Eye (tissue), 1 donor: ENCODE measurements at regions not wholly inside any gene's neighbourhood (a gene's known extent, or its start where the extent isn't known, plus 50 kb on each side); places are given as distances from the start of the nearest gene placed in this dataset.
"Not testable (repeated sequence)": the region's sequence is repeated elsewhere in the genome, so short reads cannot be mapped to it uniquely, and the experiment has no call there.

Experiments
- DNase-seq: peaks from one replicate; pipeline ENCODE4 v3.0.0-alpha.2; 2015

DNA sequence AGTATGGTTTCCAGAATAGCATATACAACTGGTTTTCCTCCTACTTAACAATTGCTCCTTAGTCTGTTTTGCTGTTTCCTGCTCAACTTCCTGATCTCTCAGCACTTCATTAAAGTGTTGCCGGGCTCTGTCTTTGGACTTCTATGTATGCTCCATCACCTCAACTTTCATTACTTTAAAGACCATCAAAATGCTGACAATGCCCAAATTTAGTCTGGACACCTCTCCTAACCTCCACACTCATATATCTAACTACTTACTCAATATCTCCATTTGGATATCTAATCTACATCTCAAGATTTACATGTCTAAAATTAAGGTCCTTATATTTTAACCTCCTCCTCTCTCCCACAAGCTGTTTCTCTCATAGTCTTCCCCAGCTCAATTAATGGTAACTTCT, 54.4 kb upstream of the LGR5 start:
- DNase-seq: no peak

DNA sequence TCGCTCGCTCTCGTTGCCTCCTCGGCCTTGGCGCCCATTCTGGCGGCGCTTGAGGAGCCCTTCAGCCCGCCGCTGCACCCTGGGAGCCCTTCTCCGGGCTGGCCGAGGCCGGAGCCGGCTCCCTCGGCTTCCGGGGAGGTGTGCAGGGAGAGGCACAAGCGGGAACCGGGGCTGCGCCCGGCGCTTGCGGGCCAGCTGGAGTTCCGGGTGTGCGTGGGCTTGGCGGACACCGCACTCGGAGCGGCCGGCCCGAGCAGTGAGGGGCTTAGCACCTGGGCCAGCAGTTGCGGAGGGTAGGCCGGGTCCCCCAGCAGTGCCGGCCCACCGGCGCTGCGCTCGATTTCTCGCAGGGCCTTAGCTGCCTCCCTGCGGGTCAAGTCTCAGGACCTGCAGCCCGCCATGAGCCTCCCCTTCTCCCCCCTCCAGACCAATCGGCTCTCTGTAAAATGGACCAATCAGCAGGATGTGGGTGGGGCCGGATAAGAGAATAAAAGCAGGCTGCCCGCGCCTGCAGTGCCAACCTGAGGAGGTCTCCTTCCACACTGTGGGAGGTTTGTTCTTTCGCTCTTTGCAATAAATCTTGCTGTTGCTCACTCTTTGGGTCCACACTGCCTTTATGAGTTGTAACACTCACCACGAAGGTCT, 62.8 kb upstream of the LGR5 start:
- not testable (repeated sequence) for DNase-seq

DNA sequence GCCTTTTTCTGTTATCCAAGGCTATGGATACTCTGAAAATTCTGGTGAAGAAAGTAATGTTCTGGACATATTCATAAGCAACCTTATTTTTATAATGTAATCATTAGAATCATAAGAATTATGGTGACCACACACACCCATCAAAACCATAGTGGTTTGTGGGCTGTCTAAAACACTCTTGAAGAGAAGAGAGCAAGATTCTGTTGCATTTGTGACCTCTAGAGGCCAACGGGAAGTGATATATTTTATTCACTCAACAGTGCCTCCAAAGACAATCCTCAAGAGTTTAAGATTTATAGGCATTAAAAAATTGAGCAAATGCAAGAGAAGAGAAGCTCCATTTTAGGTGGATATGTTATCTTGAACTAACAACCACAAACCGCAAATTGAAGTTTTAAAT, 68.5 kb upstream of the LGR5 start:
- no peak for DNase-seq

DNA sequence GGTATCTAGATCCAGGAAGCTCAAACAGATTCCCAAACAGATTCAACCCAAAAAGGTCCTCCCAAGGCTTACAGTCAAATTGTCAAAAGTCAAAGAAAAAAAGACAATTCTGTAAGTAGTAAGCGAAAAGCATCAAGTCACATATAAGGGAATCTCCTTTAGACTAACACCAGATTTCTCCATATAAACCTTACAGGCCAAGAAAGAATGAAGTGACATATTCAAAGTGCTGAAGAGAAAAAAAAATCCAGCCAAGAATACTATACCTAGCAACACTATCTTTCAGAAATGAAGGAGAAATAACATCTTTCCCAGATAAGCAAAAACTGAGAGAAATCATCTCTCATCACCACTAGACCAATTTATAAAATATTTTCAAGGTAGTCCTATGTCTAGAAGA, 79.6 kb upstream of the LGR5 start:
- DNase-seq: no peak

DNA sequence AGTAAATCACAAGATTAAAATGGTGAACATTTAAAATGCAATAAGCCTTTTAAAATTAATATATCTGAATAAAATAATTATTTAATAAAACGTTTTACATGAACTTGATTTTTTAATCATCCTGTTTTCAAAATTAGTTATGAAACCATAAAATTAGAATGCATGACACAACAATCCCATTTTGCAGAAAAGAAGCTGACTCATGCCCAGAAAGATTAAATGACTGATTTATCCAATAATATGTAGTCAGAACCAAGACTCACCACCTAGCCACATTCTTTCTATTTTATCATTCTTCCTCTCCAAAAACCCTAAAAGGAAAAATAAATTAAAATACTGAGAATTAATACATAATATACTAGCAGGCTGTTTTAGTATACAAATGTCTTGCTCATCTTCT, 83.0 kb upstream of the LGR5 start:
- no peak for DNase-seq

DNA sequence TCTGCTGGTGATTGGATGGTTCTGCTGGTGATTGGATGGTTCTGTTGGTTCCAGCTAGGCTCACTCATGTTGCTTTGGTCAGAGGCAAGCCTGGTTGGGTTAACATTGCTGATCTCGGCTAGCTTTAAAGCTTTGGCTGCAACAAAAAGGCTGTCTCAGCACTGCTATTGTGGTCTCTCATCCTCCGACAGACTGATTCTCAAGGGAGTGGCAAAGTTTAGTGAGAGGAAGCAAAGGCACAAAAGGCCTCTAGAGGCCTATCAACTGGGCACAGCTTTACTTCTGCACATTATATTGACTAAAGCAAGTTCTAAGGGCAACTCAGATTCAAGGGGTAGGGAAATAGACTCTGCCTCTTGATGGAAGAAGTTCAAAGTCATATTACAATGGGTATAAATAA, 84.7 kb upstream of the LGR5 start:
- DNase-seq: no peak

DNA sequence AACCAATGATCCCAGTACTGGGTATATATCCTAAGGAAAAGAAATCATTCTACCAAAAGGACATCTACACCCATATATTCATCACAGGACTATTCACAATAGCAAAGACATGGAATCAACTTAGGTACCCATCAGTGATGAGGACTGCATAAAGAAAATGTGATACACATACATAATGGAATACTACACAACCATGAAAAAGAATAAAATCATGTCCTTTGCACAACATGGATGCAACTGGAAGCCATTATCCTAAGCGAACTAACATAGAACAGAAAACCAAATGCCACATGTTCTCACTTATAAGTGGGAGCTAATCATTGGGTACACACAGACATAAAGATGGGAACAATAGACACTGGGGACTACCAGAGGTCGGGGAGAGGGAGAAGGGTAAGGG, 86.0 kb upstream of the LGR5 start:
- DNase-seq: no peak

DNA sequence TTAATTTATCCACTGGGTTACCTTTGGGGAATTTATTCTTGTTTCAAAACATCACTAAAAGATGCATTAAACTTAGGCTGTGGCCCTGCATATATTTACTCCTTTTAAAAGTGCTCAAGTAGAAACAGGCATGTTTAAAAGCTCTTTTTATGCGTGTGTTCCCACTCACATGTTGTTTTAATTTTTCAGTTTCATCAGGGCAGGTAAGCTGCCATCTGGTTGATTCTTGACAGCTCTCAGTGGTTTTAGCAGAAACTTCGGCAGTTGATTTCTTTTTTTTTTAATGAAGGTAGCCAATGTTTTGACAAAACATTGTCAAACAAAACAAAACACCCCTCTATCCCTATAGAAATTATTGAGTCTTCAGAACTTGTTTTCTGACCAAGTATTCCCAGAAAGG, 89.6 kb upstream of the LGR5 start:
- DNase-seq: no peak

DNA sequence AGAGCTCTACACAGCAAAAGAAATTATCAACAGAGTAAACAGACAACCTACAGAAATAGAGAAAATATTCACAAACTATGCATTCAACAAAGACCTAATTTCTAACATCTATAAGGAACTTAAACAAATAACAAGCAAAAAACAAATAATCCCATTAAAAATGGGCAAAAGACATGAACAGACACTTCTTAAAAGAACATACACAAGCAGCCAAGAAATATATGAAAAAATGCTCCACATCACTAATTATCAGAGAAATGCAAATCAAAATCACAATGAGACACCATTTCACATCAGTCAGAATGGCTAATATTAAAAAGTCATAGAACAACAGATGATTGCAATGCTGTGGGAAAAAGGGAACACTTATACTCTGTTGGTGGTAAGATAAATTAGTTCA, 100.7 kb upstream of the LGR5 start:
- no peak for DNase-seq

DNA sequence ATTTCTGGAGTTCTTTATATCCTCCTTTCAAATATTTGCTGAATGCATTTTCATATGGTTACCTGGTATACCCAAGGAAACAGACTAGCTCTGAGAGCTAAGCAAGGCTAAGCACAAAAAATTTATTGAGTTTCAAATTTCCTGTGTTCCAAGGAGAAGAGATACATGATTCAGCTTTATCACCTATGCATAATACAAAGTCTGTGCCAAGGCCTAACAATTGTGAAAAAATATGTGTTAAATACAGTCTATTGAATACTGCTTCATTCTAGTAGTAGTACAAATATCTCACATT, 103.7 kb upstream of the LGR5 start:
- no peak for DNase-seq

DNA sequence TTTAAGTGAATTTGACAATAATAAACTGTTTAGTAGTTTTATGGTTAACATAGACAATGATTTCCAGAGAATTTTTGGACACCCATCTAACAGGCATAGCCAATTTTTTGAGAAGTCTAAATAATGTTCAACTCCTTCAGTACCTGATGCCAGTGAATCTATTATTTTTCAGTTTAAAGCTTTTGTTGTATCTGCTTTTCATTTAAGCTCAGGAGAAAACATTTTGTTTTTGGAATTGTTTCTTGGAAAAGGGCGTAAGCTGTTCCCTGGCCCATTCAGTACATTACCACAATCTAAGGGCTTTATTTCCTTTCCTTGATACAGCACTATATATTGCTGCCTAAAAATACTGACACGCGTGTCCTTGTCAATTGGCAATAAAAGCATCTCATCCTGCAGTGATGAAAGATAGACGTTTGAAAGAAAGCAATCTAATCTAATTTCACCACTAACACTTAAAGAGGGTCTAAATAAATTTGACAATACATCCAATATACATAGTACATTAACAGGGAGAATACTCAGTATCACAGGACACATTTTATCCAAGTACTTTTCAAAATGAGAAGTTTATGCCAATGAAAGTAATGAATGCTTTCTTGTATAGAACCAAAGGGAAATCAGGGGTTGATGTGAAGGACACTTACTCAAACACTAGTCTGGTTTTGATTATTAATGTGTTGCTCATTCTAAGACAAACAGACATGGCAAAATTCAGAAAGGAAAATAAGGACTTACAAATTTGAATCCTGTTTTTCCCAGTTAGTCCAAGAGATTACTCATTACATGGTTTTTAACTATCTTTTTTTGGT, 104.2 kb upstream of the LGR5 start:
- peak; percentile 52 for DNase-seq

DNA sequence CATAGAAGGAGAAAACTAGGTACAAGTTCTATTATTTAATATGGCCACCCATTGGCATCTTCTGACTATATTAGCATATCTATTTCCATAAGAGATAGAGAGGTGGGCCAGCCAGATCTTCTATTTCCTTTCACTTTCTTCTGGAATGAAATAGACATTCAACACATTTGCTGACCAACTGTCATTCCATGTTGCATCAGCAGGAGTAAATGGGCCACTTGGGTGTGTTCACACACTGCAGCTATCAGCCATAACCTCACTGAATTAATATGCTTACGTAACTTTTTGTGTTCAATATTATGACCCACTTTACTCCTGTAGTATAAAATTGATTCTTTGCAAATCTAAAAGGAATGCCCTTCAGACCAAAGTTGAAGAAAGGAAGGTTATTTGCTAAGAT, 106.2 kb upstream of the LGR5 start:
- no peak for DNase-seq

DNA sequence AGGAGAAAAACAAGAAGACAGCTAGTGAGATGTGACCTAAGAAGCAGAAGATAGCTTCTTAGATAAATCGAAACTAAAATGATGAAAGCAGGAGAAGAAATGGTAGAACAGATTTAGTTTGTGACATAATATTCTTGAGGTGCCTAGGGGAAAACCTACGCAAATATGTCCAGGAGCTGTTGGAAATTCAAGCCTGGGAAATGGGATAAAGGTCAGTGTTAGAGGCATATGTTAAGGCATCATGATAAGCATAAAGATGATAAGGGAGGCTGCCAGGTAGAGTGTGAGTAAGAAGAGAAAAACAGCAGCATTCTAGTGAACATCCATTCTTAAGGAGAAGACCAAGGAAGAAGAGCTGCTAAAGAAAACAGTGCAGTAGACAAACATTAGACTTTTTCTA, 109.6 kb upstream of the LGR5 start:
- DNase-seq: no peak

DNA sequence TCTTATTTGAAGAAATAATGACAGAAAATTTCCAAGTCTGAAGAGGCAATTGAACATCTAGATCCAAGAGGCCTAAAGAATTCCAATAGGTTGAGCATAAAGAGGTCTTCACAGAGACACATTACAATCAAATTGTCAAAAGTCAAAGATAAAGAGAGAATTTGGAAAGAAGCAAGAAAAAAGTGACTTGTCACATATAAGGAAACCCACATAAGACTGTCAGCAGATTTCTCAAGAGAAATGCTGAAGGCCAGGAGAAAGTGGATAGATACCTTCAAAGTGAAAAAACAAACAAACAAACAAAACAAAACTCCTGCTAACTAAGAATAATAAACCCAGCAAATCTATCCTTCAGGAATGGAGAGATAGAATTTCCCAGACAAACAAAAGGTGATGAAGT, 118.1 kb upstream of the LGR5 start:
- no peak for DNase-seq

DNA sequence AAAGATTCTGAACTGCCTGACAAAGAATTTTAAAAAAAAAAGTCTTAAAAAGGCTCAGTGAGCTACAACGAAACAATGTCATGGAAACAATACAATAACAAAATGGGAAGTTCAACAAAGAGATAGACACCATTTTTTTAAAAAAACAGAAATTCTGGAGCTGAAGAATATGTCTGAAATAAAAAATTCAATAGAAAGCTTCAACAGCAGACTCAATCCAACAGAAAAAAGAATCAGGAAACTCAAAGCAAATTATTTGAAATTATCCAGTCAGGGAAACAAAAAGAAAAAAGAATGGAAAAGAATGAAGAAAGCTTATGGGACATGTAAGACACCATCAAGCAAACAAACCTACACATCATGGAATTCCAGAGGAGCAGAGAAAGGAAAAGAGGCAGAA, 118.5 kb upstream of the LGR5 start:
- DNase-seq: no peak

DNA sequence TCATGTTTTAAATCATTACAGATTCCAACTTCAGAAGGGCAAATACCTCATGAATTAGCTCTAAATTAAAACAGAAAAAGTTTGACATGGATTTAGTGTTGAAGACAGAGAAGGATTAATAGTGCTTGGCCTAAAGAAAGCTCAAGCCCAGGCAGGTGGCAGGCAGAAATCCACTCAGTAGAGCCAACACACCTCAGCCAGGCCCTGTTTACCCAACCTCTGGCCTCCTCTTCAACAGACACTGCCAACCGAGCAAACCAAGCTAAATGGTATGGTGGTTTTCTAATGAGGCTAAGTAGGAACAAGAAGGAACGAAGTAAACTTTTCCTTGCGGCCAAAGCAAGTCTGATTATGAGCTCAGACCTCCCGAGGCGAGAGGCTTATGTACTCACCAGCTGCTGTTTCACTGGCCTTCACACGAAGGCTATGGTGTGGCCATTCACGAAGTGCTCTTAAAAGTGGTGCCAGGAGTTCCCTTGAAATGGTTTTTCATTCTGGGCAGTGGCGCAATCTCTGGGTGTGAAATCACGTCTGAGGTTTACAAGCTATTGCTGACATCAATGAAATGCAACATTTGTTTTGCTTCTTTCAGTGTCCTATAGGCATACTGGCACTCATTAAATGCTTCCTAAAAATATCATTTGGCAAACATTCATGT, 124.1 kb upstream of the LGR5 start:
- DNase-seq: no peak

DNA sequence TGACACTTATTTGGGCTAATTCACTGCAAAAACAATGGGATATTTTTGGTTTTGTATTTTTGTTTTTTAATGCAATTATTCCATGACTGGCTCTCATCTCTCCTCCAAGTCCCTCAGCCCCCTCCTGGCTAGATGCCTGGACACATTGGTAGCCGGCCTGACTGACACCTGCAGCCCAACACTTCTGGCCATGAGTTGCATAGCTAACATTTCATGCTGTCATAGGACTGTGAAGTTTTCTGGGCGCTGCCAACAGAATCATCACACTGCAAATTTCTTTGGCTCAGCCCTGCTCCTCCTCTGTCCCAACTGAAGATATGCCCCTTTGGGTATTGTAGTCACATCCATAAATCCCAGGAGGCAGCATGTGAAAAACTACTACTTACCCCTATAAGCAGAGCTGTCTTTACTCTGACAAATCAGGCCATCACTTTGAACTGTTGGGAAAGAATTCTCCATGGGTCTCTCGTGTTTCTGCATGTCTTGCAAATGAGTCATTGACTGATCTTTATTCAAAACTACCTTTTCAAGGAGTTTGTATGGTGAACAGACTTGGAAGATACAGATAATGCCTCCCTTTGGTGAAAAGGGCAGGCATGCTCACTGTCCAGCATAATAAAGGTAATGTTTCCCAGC, 126.7 kb upstream of the LGR5 start:
- no peak for DNase-seq

DNA sequence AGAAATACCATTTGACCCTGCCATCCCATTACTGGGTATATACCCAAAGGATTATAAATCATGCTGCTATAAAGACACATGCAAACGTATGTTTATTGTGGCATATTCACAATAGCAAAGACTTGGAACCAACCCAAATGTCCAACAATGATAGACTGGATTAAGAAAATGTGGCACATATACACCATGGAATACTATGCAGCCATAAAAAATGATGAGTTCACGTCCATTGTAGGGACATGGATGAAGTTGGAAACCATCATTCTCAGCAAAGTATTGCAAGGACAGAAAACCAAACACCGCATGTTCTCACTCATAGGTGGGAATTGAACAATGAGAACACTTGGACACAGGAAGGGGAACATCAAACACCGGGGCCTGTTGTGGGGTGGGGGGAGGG, 128.0 kb upstream of the LGR5 start:
- not testable (repeated sequence) for DNase-seq

DNA sequence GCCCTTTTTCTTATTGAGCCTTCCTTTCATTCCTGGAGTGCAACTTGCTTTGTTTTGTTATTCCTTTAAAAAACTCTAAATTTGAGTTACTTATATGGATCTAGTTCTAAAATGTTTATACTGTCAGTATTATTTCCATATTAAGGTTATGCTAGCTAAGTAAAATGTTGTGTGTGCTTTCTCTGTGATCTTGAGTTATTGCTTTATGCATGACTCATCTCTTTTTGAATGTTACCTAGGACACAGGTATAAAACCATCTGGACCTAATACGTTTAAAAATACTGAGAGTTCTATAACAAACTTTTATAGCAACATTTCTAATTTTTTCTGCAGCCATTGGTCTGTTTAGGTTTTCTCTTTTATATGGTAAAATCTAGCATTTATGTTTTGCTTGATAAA, 132.8 kb upstream of the LGR5 start:
- DNase-seq: no peak

DNA sequence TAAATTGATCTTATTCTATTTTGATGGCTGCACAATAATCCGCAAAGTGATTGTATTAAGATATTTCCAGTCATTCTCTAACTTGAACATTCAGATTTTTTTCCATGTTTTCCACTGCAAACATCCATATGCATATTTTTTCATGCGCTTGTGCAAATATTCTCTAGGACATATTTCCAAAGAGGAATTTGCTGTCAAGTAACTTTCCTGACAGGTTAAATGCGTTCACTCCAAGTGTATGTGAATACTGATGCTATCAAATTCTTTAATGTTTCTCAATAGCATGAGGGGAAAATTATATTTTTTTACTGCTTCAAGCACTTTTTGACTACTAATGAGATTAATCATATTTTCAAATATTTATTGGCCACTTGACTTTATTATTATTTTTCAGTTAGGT, 135.3 kb upstream of the LGR5 start:
- no peak for DNase-seq

DNA sequence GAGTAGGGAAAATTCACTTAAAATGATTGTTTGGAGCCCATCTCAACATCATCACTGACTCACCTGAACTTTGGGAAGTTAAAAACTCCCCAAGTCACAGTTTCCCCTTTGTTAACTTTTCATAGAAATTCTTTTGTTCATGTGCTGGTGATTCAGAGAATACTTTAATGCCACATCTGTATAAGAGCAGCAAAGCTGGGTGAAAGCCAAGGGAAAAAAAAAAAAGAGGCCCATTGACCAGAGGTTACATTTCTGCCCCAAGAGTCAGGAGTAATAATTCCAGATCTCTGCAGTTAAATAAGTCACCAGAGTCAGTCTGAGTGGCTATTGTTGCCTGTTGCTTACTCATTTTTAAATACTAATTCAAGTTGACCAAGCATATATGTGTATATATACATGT, 136.4 kb upstream of the LGR5 start:
- DNase-seq: no peak

DNA sequence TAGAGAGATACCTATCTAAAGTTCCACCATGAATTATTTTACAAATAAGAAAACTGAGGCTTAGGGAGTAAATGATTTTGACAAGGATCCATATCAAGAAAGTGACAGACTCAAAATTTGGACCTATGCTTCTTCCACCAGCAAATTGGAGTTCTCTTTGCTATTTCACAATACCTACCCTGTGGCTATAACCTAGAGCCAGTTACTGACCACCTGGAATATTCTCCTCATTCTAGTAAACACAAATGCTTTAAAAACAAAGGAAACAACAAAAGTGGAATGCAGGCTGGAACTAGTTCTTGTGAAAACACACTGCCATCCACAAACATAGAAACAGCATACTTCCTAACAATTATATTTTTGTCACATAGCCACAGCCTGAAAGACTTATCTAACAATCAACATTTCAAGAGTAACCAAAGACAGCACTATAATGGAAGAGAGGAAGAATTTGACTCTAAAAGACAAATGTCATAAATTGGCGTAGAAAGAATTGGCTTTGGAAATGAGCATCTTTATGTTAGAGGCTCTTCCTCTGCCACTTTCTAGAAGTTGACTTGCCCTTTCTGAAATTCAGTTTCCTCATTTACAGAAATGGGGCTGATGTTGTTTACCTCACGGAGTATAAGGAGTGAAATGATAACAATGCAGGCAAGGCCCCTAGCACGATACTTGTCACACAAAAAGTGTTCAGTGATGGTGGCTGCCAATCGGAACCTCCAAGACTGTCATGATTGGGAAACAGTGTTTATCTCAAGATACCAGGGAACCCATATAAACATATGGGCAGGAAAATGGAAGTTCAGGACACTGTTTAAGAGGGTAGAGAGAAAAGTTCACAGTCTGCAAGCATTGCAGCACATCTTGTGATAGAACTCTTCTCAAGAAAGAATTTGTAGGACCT, 138.6 kb upstream of the LGR5 start:
- no peak for DNase-seq
